ENCODE measurements at regions not wholly inside any gene's neighbourhood (a gene's known extent, or its start where the extent isn't known, plus 50 kb on each side); places are given as distances from the start of the nearest gene placed in this dataset.
"Not testable (repeated sequence)": the region's sequence is repeated elsewhere in the genome, so short reads cannot be mapped to it uniquely, and the experiment has no call there.

DNA sequence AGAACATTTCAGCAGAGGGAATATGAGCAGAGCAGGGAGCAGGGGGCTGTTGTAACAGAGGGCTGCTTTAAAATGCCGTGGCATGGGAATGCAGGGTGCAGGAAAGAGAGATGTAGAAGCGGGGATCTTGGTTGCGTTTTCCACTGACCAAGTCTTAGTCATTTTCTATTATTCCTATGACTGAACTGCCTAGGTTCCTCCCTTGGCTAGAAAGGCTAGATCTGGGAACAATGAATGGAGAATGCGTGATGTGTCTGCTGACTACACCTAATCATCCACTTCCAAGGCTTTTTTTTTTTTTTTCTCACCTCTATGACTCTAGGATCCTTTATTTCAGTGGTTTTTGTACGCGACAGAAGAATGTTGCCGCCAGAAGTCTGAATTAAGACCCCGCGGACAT lies 607.4 kb upstream of the TBL1XR1 start:
- DNase-seq: no peak

DNA sequence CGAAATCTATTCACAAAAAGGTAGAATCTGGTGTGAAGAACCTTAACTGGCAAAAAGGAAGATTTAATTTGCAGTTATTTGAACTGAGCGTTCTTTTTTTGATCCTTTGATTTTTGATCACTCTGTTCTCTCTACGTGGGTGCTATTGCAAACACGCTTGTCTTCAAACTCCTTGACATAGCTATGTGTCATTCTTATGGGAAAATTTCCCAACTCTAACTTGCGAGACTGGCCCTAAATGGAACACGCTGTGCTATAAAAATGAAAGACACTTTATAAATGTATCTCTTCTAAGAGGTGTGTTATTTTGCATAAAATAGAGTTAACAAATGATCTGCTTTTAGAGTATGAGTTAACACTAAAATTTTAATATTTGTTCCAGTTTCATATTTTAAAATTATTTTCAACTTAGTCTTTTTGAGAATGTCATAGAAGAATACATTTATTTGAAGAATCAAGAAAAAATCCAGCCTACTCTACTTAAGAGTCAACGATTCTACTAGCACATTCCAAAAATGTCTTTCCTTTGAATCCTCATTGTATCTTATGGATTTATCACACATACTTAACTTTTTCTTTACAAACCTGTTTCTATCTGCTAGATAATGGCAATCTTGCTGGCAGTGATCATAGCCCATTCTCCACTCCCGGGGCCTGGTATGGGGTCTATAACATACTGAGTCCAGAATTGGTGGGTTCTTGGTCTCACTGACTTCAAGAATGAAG lies 610.0 kb upstream of the TBL1XR1 start:
- no peak for DNase-seq

DNA sequence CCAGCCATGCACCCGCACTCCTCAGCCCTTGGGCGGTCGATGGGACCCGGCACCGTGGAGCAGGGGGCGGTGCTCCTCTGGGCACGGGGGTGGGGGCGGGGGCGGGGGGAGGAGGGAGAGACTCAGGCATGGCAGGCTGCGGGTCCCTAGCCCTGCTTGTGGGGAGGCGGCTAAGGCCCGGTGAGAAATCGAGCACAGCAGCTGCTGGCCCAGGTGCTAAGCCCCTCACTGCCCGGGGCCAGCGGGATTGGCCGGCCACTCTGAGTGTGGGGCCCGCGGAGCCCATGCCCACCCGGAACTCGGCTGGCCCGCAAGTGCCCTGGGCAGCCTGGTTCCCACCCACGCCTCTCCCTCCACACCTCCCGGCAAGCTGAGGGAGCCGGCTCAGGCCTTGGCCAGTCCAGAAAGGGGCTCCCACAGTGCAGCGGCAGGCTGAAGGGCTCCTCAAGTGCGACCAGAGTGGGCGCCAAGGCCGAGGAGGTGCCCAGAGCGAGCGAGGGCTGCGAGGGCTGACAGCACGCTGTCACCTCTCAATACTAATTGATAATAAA lies 611.7 kb upstream of the TBL1XR1 start:
- DNase-seq: not testable (repeated sequence)

DNA sequence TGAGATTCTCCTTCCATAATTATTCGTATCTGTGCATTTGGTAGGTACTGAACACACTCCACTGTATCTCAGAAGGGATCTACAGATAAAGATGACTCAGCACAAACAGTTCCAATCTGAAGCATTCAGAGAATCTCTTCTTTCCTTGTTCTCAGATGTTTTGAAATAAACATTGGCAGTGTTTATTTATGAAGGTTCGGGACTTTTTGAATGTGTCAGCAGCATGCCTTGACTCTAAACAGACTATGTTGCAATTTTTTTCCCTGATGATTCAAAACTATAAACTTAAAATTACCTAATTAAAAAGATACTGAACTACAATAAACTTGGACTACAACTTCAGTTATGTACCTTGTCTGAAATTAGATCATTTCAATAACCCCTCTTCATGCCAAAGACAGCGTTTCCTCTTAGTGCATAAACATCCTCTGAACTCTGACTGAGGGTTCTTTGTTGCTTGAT lies 612.9 kb upstream of the TBL1XR1 start:
- no peak for DNase-seq

DNA sequence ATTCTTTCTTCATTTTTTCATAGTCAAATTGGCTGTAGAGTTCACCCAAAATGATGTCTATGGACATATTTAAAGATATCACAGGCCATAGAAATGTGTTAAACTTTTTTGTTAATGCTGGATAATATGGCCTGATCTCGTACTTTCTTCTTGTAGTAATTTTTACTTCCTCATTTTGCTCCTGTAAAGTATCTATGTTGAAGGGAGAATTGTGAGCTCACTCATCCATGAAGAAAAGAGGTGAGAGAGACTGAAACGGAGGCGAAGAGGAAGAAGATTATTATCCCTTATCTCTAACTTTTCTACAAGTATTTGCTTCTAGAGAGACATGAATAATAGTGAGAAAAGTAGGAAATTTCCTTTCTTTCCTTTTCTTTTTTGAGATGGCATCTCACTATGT lies 613.8 kb upstream of the TBL1XR1 start:
- DNase-seq: no peak

DNA sequence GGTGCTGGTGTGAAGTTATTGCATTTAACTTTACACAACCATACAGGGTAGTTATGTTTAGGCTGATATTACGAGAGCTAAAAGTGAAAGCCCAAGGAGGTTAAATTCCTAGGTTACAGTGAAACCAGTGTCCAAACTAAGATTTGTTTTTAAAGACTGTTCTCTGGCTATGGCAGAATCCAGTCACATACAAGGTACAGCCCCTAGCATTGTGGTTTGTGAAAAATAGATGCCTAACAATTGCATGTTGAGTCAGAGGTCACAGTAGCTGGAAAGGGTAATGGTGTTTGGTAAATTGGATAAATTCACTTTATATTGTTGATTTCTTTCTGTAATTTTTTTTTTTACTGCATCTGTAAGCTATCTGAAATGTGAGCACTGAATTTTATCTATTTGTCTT lies 614.6 kb upstream of the TBL1XR1 start:
- no peak for DNase-seq

DNA sequence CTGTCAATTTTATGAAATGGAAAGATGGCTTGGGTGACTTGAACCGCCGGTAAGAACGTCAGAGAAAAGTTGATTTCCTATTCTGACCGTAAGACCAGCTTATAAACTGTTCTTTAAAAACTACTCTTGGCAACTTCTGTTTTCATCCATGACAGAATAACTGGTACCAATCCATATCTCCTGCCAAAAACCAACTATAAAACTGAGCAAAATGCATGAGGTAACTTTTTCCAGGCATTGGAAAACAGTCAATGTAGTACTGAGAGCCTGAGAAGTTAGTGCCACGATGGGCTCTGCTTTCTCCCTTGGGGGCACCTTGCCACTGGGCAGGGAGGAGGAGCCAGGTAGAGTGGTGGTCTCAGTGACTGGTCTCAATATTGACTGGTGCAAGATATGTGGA lies 615.2 kb upstream of the TBL1XR1 start:
- no peak for DNase-seq

DNA sequence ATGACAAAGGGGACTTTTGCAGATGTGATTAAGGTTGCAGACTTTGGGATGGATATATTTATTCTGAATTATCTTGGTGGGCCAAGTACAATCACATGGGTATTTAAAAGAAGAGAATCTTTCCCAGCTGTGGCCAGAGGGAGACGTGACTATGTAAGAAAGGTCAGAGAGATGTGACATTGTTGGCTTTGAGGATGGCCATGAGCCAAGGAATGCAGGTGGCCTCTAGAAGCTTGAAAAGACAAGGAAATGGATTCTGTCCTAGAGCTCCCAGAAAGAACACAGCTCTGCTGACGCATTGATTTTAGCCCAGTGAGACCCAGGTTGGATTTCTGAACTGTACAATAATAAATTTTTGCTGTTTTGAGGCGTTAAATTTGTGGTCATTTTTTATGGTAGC lies 616.0 kb upstream of the TBL1XR1 start:
- DNase-seq: no peak

DNA sequence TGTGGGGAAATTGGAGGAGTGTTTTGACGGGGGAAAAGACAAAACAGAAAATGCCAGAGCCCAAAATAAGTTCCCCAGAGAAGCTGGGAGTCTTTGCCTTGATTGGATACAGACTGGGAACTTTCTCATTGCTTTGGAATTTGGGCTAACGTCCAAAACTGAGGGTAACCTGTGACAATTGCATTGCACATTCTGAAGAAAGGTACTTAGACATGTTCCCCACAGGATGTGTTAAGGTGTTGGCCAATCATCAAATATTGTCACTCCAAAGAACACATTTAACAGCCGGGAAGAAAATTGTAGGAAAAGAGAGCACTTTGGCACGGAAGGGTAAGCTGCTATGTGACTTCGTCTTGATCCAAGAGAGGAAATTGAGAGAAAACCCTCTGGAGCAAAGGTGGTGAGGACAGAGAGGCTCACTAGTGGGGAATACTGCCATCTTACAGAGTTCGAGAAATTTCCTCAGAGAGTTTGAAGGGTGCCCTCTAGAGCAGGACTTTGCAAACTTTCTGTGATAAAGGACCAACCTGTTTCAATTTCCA lies 619.5 kb upstream of the TBL1XR1 start:
- no peak for DNase-seq

DNA sequence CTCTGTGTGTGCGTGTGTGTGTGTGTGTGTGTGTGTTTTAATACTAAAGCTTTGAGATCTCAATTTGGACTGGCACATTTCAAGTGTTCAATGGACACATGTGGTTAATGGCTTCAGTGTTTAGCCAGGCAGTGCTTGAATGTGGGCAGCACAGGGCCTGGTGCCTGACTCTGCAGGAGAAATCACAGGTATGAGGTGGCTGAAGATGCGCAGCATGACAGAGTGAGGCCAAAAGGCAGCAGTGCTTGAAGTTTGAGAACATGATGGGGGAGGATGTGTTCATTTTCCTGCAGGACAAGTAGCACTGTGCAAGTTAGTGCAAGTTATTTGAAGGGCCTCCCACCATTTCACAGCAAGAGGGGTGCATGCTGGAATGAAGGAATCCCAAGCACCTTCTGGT lies 620.5 kb upstream of the TBL1XR1 start:
- no peak for DNase-seq

DNA sequence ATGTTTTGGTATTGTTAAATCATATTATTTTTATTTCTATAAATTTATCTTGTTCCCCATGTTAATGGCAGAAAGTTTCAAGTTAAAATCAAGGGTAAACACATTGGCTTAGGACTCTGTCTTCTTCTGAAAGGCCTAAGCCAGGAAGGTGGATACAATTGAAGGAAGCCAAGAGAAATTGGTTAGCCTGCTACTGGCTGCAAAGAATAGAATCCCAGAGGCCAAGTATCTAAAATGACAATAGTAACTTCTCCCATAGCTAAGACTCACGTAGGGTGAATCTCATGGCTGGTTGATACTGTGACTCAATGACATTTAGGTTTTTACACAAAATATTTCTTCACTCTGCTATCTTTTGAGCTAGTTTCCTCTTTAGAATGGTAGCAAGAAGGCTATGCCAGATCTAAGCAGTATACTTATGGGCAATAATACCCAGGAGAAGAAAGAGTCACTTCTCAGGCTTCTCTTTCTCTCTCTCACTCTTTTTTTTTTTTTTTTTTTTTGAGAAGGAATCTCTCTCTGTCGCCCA lies 621.5 kb upstream of the TBL1XR1 start:
- DNase-seq: no peak

DNA sequence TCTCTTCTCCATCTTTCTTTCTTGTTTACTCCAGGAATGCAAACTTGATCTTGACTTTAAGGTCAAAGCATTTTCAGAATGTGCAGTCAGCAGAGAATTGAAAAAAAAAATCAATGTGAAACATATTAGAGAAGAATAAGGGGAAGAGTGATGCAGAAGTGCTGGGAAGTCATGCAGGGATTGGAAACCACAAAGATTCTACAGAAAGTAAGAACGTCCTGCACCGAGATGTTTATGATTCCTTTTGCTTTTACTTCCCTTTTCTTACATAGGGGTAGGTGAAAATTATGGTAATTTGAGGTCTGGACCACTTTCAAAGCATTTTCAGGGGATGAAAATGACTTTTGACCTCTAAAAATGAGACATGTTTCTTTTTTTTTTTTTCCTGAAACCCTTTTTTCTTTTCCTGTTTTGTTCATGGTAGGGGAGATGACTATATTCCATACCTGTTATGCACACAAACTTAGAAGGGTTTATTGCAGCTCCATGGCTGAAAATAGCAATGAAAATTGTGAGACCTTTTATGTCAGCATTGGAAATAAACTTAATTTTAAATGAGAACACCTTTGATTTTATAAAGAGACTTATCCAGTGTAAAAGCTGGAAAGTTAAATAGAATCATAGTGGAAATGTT lies 623.5 kb upstream of the TBL1XR1 start:
- DNase-seq: no peak

DNA sequence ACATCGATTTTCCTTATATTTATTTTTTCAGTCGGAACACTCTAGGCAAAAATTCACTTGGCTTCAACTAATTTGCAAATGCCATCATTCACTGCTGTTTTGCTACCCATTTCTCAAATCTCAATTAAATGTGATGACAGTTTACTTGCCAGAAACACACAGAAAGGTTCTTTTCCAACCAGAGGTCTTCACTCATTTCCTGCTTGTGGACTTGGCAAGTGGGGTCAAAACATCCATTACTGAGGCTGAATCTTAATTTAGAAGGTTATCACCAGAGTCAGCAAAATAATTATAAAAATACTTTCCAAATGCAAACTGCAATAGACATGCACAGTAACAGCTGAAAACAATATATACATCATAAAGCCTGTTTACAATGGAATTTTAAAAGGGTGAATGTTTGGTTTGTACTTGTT lies 625.4 kb upstream of the TBL1XR1 start:
- DNase-seq: no peak

DNA sequence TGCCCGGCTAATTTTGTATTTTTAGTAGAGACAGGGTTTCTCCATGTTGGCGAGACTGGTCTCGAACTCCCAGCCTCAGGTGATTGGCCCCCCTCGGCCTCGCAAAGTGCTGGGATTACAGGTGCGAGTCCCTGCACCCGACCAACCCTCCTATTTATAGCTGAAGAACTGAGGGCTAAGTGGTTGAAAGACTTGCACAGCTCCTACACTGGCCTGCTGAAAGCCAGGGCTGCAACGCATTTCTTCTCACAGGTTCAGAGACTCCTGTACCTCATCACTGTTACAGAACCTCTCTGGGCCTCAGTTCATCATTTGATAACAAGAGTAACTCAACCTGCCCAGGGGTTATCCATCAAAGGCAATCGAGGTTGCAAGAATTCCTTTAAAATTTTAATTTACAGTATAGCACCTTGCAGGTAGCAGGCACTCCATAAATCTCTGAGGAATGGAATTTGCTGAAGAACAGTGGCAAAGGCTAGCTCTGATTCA lies 626.5 kb upstream of the TBL1XR1 start:
- DNase-seq: no peak

DNA sequence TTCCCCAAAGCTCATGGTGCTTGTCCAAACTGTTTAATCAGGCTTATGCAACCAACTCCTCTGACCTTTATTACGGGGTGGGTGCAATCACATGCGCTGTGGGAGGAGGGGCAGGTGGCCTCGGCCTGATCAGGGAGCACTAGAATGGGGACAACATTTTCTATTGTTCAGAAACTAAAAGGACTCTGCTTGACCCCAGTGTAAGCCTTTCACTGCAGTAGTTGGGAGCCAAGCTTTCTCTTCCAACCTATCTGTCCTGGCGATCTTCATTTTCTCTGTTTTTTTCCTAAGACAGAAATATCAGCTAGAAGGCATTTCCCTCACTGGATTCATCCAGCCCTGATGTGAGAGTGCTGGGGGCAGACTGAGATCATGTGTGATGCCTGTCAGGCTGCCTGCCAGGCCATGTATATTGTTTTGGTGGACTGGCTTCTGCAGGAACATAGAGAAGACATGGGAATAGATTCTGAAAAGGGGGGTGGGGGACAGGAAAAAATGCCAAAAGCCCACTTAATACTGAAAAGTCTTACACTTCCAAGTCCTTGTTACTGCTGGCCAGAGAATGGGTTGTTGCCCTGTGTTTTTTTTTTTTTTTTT lies 627.0 kb upstream of the TBL1XR1 start:
- DNase-seq: no peak

DNA sequence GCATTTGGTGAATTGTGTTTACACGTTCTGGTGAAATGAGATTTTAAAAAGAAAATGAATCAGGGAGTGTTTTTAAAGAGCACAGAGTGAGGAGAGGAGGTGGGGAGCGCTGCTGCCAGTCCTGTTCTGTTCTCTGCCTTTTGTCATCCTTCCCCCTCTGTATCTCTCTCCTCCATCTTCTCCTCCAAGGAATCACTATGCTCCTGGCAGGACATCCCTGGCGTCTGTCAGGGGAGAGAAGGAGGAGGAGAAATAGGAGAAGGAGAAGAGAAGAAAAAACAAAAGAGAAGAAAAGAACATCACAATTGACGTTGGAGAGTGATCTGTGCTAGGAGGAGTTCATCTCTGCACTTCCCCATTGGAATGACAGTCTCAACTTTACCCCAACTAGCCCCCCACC lies 627.6 kb upstream of the TBL1XR1 start:
- no peak for DNase-seq

DNA sequence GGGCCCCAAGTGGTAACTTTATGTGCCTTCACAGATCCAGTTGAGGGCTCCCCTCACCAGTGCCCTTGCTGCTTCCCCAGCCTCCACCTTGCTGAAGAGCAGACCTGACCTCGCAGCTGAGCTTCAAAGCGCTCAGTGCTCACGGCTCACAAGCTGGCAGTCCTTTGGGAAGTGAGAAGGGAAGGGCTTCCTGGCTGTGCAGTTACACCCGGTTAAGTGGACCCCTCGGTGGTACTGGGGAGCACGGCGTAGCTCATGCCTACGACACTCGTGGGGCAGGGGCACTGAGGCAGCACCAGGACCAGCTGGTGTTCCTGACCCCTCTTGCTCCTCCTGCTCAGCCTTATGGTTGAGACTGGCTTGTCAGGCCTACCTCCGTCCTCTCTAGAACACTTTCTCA lies 629.0 kb upstream of the TBL1XR1 start:
- DNase-seq: no peak

DNA sequence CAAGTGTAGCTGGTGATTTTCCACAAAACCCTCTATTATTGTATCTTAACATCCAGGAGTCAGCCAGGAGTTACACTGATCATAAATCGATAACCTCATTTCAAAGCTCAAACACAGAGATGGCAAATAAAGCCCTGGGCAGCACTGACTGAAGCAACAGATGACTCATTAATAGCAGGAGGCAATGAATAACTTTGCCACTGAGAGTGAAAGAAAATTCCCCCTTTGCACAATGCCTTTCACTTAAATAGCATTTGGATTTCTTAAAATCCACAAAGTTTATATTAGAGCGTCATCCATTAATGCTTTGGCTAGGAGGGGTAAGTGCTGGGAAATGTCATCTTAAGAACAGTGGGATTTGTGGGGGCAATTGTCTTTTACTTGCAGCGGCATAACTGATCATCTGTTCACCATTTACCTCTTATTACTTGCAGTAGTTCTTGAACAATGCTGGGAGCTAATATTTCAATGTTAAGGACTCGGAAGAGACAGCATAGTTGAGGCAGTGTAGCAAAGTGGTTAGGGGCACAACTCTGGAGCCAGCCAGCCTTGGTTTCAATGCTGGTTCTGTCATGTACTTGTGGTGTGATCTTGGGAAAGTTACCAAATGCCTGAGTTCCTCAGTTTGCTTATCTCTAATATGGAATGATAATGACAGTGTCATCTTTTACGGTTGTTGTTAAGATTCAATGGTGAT lies 630.4 kb upstream of the TBL1XR1 start:
- no peak for DNase-seq

DNA sequence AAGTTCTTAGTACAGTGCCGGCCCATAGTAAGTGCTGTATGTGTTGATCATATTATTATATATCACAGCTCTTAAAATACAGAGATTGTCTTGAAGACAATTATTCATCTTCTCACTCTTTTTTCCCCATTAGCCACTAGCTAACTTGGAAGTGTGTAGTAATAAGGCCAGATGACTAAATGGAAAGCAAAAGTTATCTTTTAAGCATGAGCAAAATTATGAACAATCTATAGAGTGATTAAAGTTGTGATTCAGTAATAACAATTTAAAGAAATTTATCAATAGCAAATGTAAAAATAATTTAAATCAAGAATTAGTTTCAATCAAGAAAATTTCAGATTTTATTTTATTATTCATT lies 630.9 kb upstream of the TBL1XR1 start:
- DNase-seq: no peak

DNA sequence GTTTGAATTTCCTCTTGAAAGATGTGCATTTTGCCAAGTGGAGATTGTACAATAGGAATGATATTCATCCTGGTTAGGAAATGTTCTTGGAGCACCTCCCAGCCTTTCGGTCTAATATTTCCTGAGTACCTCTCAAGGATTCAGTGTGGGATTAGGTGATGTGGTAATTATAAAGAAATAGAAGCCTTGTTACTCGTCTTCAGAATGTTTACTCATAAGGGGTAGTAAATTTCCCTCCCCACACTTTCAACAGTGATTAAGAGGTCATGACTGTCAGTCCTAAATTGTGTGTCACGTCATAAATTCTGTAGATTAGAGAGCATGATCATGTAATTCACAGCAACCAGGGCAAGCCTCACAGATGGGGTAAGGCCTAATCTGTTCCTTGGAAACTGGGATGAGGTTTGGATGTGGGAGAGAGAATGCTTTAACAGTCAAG lies 633.1 kb upstream of the TBL1XR1 start:
- DNase-seq: peak; percentile 49

DNA sequence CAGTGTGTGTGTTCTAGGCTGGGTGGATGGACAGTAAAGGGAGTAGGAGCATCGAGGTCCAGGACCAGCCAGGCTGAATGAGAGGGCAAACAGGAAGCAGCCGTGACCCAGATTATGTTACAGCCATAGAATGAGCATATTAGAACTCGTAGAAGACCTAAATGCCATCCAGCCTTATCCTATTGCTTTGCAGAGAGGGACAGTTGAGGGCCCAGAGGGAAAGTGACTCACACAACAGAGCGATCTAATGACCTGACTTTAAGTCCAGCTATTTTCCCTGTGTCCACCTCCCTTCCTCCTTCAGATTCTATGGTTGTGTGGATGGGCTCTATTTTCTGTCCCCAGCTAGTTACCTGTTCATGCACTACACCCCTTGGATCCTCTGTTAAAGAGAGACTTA lies 634.1 kb upstream of the TBL1XR1 start:
- peak; percentile 27 for DNase-seq

DNA sequence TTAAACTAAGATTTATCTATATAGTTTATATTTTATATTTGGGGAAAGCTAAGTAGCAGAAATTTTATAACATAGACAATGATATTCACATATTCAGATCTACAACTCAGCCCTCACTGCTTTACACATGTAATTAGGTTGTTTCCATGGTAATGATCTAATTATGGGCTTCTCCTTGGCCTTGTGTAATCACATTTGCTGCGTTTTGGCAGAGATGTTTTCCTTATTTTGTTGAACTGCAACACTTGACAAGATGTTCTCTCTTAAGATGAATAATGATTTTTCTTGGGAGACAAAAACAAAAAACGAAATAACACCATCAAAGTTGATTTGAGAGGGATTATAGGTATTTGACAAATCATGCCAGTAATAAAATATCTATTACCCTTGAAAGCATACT lies 635.6 kb upstream of the TBL1XR1 start:
- DNase-seq: no peak

DNA sequence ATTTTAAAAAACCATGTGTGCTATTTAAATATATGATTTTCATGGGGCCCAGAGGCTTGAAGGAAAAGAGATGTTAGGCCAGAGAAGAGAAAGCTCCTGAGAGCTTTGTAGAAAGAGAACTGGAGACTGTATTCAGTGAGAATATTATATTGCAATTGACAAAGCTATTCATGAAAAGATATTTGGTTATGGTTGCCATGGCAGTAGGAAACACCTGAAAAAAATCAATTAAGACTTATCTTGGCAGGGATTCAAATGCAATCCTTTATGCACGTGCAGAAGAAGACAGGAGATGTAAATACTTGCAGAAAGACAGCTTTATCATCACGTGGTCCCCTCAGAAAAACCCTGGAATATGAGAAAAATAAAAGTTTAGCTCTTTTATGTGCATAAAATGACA lies 636.0 kb upstream of the TBL1XR1 start:
- peak; percentile 85 for DNase-seq

Data from DMS153 (cell line).